ENCODE measurements at regions not wholly inside any gene's neighbourhood (a gene's known extent, or its start where the extent isn't known, plus 50 kb on each side); places are given as distances from the start of the nearest gene placed in this dataset.

DNA sequence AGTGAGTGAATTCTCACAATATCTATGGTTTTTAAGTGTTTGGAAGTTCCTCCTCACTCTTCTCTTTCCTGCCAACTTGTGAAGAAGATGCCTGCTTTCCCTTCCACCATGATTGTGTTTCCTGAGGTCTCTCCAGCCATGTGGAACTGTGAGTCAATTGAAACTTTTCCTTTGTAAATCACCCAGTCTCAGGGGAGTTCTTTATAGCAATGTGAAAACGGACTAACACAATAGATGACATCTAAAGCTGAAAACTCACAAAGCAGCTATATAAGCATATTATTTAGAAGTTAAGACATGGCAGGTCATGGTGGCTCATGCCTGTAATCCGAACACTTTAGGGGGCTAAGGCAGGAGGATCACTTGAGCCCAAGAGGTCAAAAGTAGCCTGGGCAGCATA lies 130.2 kb downstream of the ARRDC3 start:
- CTCF ChIA-PET = no interaction called here
- Histone ChIP-seq H3K4me1 (ENCODE audit: control insufficient read depth in 2 of 2, insufficient read depth in 2 of 2, low read length in 2 of 2) (no peaks in the 10 kb centered on the region), H3K36me3 (ENCODE audit: control insufficient read depth in 2 of 3, insufficient read depth in 3 of 3, low read length in 3 of 3) (no peaks in the 10 kb centered on the region), H3K27ac (ENCODE audit: low read depth, low read length) (no peak overlapping the region), H3K4me3 (ENCODE audit: low read length) (no peak overlapping the region), H3K27me3 (ENCODE audit: control insufficient read depth in 2 of 2, insufficient read depth in 2 of 2, low read length in 2 of 2) (no peaks in the 10 kb centered on the region), H3K9me3 (ENCODE audit: control insufficient read depth in 2 of 3, low read length in 3 of 3) (no peaks in the 10 kb centered on the region)
- POLR2A ChIA-PET = no interaction called here
- intact Hi-C loops (cut with micrococcal nuclease) = no loop called here
- DNase-seq (no peak), ATAC-seq (no peak)
- H3K27ac Mint-ChIP-seq = no peak overlapping the region
- peaks cover 0 to 2% (median 0%) of the 10 kb centered on the region in 7 donors for H3K4me1 Mint-ChIP-seq
- no peak overlapping the region for H3K4me3 Mint-ChIP-seq
- H3K27me3 Mint-ChIP-seq = peaks cover 0 to 6% (median 0%) of the 10 kb centered on the region in 5 donors
- peaks cover 0 to 16% (median 6%) of the 10 kb centered on the region in 11 donors for H3K9me3 Mint-ChIP-seq
- H3K36me3 Mint-ChIP-seq = peaks cover 0 to 6% (median 3%) of the 10 kb centered on the region in 5 donors

DNA sequence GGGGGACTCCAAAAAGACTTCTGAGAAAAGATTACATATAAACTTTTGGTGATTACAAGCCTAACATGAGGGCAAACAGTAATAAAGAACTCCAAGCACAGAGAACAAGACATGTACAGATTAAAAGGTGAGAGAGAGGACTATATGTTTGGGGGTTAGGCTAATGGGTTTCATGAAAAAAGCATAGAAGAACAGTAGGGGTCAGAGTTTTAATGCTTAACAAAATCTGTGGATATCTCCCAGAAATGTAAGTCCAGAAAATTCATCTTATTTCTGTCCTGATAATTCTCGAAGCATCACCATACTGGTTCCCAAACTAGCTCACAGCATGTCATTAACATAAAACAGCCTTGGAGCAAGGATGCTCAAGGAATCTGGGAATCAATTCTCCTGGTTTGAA lies 137.2 kb downstream of the ARRDC3 start:
- intact Hi-C loops (cut with micrococcal nuclease) = loop anchor here in 1 of 2 donors (1.0 kb wide), 1 partner anchor 139 kb away; no protein-coding TSS in a partner anchor
- Histone ChIP-seq H3K27ac (ENCODE audit: low read depth, low read length) (no peak overlapping the region), H3K4me1 (ENCODE audit: control insufficient read depth in 2 of 2, insufficient read depth in 2 of 2, low read length in 2 of 2) (no peaks in the 10 kb centered on the region), H3K36me3 (ENCODE audit: control insufficient read depth in 2 of 3, insufficient read depth in 3 of 3, low read length in 3 of 3) (no peaks in the 10 kb centered on the region), H3K27me3 (ENCODE audit: control insufficient read depth in 2 of 2, insufficient read depth in 2 of 2, low read length in 2 of 2) (no peaks in the 10 kb centered on the region), H3K4me3 (ENCODE audit: low read length) (no peak overlapping the region), H3K9me3 (ENCODE audit: control insufficient read depth in 2 of 3, low read length in 3 of 3) (no peaks in the 10 kb centered on the region)
- no peak for ATAC-seq
- no peak for DNase-seq
- H3K27me3 Mint-ChIP-seq = peaks cover 0 to 6% (median 3%) of the 10 kb centered on the region in 5 donors
- H3K9me3 Mint-ChIP-seq = peaks cover 3 to 37% (median 19%) of the 10 kb centered on the region in 11 donors
- no peak overlapping the region for H3K4me3 Mint-ChIP-seq
- peaks cover 0 to 21% (median 5%) of the 10 kb centered on the region in 5 donors for H3K36me3 Mint-ChIP-seq
- POLR2A ChIA-PET = interaction anchor here (1.0 kb wide), 1 partner anchor 137 kb away, joined by 3 read pairs; the partner anchor contains the start of gene ARRDC3
- H3K27ac Mint-ChIP-seq = no peak overlapping the region
- peaks cover 0 to 3% (median 0%) of the 10 kb centered on the region in 7 donors for H3K4me1 Mint-ChIP-seq
- CTCF ChIA-PET = interaction anchor here (3.7 kb wide), 1 partner anchor 139 kb away, joined by 14 read pairs; no protein-coding TSS in a partner anchor

DNA sequence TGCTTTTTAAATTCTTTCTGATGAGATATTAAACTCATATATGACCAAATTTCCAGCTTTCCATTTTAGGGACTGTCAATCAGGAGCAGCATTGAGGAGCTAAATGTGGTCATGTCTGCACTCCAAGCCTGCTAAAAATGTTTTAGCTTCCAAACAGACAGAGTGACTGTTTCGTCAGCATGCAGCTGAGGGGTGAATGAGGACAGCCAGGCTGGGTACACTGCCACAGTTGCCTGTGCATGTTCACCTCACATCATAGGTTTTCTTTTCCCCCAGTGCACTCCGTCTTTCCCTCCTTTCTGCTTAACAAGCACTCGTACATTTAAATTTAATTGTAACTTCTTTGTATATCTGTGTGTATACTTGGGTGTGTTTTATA lies 138.1 kb downstream of the ARRDC3 start:
- POLR2A ChIA-PET = interaction anchor here (0.6 to 2.0 kb wide), 3 partner anchors 18 to 139 kb away, joined by 3 to 6 read pairs (median 3); partner anchors contain the start of gene ARRDC3
- Histone ChIP-seq H3K27ac (ENCODE audit: low read depth, low read length) (no peak overlapping the region), H3K9me3 (ENCODE audit: control insufficient read depth in 2 of 3, low read length in 3 of 3) (no peaks in the 10 kb centered on the region), H3K4me3 (ENCODE audit: low read length) (no peak overlapping the region), H3K27me3 (ENCODE audit: control insufficient read depth in 2 of 2, insufficient read depth in 2 of 2, low read length in 2 of 2) (no peaks in the 10 kb centered on the region), H3K4me1 (ENCODE audit: control insufficient read depth in 2 of 2, insufficient read depth in 2 of 2, low read length in 2 of 2) (no peaks in the 10 kb centered on the region), H3K36me3 (ENCODE audit: control insufficient read depth in 2 of 3, insufficient read depth in 3 of 3, low read length in 3 of 3) (no peaks in the 10 kb centered on the region)
- Mint-ChIP-seq H3K4me3 (no peak overlapping the region), H3K9me3 (peaks cover 3 to 29% (median 17%) of the 10 kb centered on the region in 11 donors), H3K27me3 (peaks cover 0 to 6% (median 3%) of the 10 kb centered on the region in 5 donors), H3K27ac (no peak overlapping the region), H3K36me3 (peaks cover 0 to 18% (median 5%) of the 10 kb centered on the region in 5 donors), H3K4me1 (peaks cover 0 to 3% (median 0%) of the 10 kb centered on the region in 7 donors)
- DNase-seq = no peak
- CTCF ChIA-PET = interaction anchor here (0.9 to 3.7 kb wide), 3 partner anchors 129 to 142 kb away, joined by 3 to 14 read pairs (median 3); no protein-coding TSS in a partner anchor
- no peak for ATAC-seq
- intact Hi-C loops (cut with micrococcal nuclease) = no loop called here

GRCh38 chr5:91244380-91245073 lies 138.6 kb downstream of the ARRDC3 start:
- Histone ChIP-seq H3K9me3 (ENCODE audit: control insufficient read depth in 2 of 3, low read length in 3 of 3) (no peaks in the 10 kb centered on the region), H3K4me3 (ENCODE audit: low read length) (no peak overlapping the region), H3K27me3 (ENCODE audit: control insufficient read depth in 2 of 2, insufficient read depth in 2 of 2, low read length in 2 of 2) (no peaks in the 10 kb centered on the region), H3K27ac (ENCODE audit: low read depth, low read length) (no peak overlapping the region), H3K36me3 (ENCODE audit: control insufficient read depth in 2 of 3, insufficient read depth in 3 of 3, low read length in 3 of 3) (no peaks in the 10 kb centered on the region), H3K4me1 (ENCODE audit: control insufficient read depth in 2 of 2, insufficient read depth in 2 of 2, low read length in 2 of 2) (no peaks in the 10 kb centered on the region)
- peaks cover 0 to 6% (median 3%) of the 10 kb centered on the region in 5 donors for H3K27me3 Mint-ChIP-seq
- no peak overlapping the region for H3K4me3 Mint-ChIP-seq
- no peak overlapping the region for H3K27ac Mint-ChIP-seq
- ATAC-seq = no peak
- CTCF ChIA-PET = interaction anchor here (0.6 to 3.7 kb wide), 4 partner anchors 22 to 142 kb away, joined by 3 to 14 read pairs (median 4); no protein-coding TSS in a partner anchor
- POLR2A ChIA-PET = interaction anchor here (0.5 to 2.0 kb wide), 5 partner anchors 16 to 138 kb away, joined by 3 to 6 read pairs (median 4); partner anchors contain the start of gene ARRDC3
- H3K9me3 Mint-ChIP-seq = peaks cover 3 to 24% (median 12%) of the 10 kb centered on the region in 11 donors
- H3K36me3 Mint-ChIP-seq = peaks cover 0 to 14% (median 5%) of the 10 kb centered on the region in 5 donors
- peaks cover 0 to 2% (median 0%) of the 10 kb centered on the region in 7 donors for H3K4me1 Mint-ChIP-seq
- intact Hi-C loops (cut with micrococcal nuclease) = loop anchor here in 1 of 2 donors (5.0 kb wide), 1 partner anchor 38 kb away; no protein-coding TSS in a partner anchor
- DNase-seq = no peak

DNA sequence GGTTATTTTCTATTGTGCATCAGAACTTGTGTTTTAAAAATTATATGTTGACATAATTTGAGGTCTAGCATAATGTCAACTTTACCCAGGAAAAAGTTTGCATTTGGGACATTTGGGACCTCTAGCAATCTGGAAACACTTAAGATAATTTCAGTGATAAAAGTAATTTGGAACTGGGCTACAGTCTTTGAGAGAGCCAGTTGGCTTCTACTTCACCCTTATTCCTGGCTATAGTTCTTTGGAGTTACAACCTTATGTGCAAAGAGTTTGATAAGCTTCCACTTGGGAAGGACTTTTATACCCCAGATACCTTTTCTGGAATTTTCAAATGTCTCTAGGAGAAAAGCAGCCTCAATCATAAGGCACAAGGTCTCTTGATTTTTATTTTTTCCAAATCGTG lies 139.3 kb downstream of the ARRDC3 start:
- POLR2A ChIA-PET = interaction anchor here (0.7 to 2.0 kb wide), 3 partner anchors 15 to 139 kb away, joined by 3 to 6 read pairs (median 5); partner anchors contain the start of gene ARRDC3
- ATAC-seq = no peak
- no peak overlapping the region for H3K27ac Mint-ChIP-seq

GRCh38 chr5:91243286-91243685 lies 139.8 kb downstream of the ARRDC3 start:
- no peak overlapping the region for H3K27ac ChIP-seq (ENCODE audit: low read depth, low read length)
- Mint-ChIP-seq H3K4me3 (no peak overlapping the region), H3K9me3 (peaks cover 3 to 21% (median 11%) of the 10 kb centered on the region in 11 donors), H3K27ac (no peak overlapping the region), H3K4me1 (peaks cover 0 to 2% (median 0%) of the 10 kb centered on the region in 7 donors), H3K27me3 (peaks cover 0 to 6% (median 3%) of the 10 kb centered on the region in 5 donors), H3K36me3 (peaks cover 0 to 14% (median 5%) of the 10 kb centered on the region in 5 donors)
- no peaks in the 10 kb centered on the region for H3K9me3 ChIP-seq (ENCODE audit: control insufficient read depth in 2 of 3, low read length in 3 of 3)
- H3K4me1 ChIP-seq (ENCODE audit: control insufficient read depth in 2 of 2, insufficient read depth in 2 of 2, low read length in 2 of 2) = no peaks in the 10 kb centered on the region
- no peaks in the 10 kb centered on the region for H3K27me3 ChIP-seq (ENCODE audit: control insufficient read depth in 2 of 2, insufficient read depth in 2 of 2, low read length in 2 of 2)
- intact Hi-C loops (cut with micrococcal nuclease) = loop anchor here in 1 of 2 donors (5.0 kb wide), 1 partner anchor 39 kb away; no protein-coding TSS in a partner anchor
- no peaks in the 10 kb centered on the region for H3K36me3 ChIP-seq (ENCODE audit: control insufficient read depth in 2 of 3, insufficient read depth in 3 of 3, low read length in 3 of 3)
- no peak for DNase-seq
- ATAC-seq = no peak
- H3K4me3 ChIP-seq (ENCODE audit: low read length) = no peak overlapping the region
- ChIA-PET POLR2A (interaction anchor here (2.0 kb wide), 1 partner anchor 137 kb away, joined by 6 read pairs; no protein-coding TSS in a partner anchor), CTCF (no interaction called here)

More for the DNA sequence above, 139.3 kb downstream of the ARRDC3 start:
- Mint-ChIP-seq H3K4me1 (peaks cover 0 to 2% (median 0%) of the 10 kb centered on the region in 7 donors), H3K27me3 (peaks cover 0 to 6% (median 3%) of the 10 kb centered on the region in 5 donors), H3K4me3 (no peak overlapping the region), H3K9me3 (peaks cover 3 to 21% (median 11%) of the 10 kb centered on the region in 11 donors), H3K36me3 (peaks cover 0 to 14% (median 5%) of the 10 kb centered on the region in 5 donors)
- Histone ChIP-seq H3K27me3 (ENCODE audit: control insufficient read depth in 2 of 2, insufficient read depth in 2 of 2, low read length in 2 of 2) (no peaks in the 10 kb centered on the region), H3K4me1 (ENCODE audit: control insufficient read depth in 2 of 2, insufficient read depth in 2 of 2, low read length in 2 of 2) (no peaks in the 10 kb centered on the region), H3K36me3 (ENCODE audit: control insufficient read depth in 2 of 3, insufficient read depth in 3 of 3, low read length in 3 of 3) (no peaks in the 10 kb centered on the region), H3K4me3 (ENCODE audit: low read length) (no peak overlapping the region), H3K27ac (ENCODE audit: low read depth, low read length) (no peak overlapping the region), H3K9me3 (ENCODE audit: control insufficient read depth in 2 of 3, low read length in 3 of 3) (no peaks in the 10 kb centered on the region)
- CTCF ChIA-PET = interaction anchor here (0.6 to 3.7 kb wide), 2 partner anchors 22 to 141 kb away, joined by 5 to 14 read pairs; no protein-coding TSS in a partner anchor
- no peak for DNase-seq
- intact Hi-C loops (cut with micrococcal nuclease) = loop anchor here in 1 of 2 donors (5.0 kb wide), 1 partner anchor 38 kb away; no protein-coding TSS in a partner anchor
